ENCODE measurements at regions not wholly inside any gene's neighbourhood (a gene's known extent, or its start where the extent isn't known, plus 50 kb on each side); places are given as distances from the start of the nearest gene placed in this dataset.

GRCh38 chr1:191528275-191528674 lies 630.0 kb upstream of the RGS18 start:
- no peak for TF ChIP-seq CTCF (IDR thresholded peaks at IDR 0.05; ENCODE audit: insufficient read depth, low read depth, low read length)
- no peak overlapping the region for H3K4me3 ChIP-seq (ENCODE audit: low read depth, low read length)
- no peak for DNase-seq (ENCODE audit: low read depth)

GRCh38 chr1:191530928-191531327 lies 627.3 kb upstream of the RGS18 start:
- no peak for DNase-seq (ENCODE audit: low read depth)

GRCh38 chr1:191533254-191533653 lies 625.0 kb upstream of the RGS18 start:
- no peak overlapping the region for H3K4me3 ChIP-seq (ENCODE audit: low read depth, low read length)
- no peak for TF ChIP-seq CTCF (IDR thresholded peaks at IDR 0.05; ENCODE audit: insufficient read depth, low read depth, low read length)
- DNase-seq (ENCODE audit: low read depth) = no peak

More at GRCh38 chr1:191530928-191531327, 627.3 kb upstream of the RGS18 start:
- no peak for TF ChIP-seq CTCF (IDR thresholded peaks at IDR 0.05; ENCODE audit: insufficient read depth, low read depth, low read length)
- H3K4me3 ChIP-seq (ENCODE audit: low read depth, low read length) = no peak overlapping the region

- no peak for DNase-seq (ENCODE audit: low read depth)
- no peak overlapping the region for H3K4me3 ChIP-seq (ENCODE audit: low read depth, low read length)
- no peak for TF ChIP-seq CTCF (IDR thresholded peaks at IDR 0.05; ENCODE audit: insufficient read depth, low read depth, low read length)
Measured at GRCh38 chr1:191536791-191537429, 621.4 kb upstream of the RGS18 start.

- H3K4me3 ChIP-seq (ENCODE audit: low read depth, low read length) = no peak overlapping the region
- DNase-seq (ENCODE audit: low read depth) = no peak
- TF ChIP-seq CTCF (IDR thresholded peaks at IDR 0.05; ENCODE audit: insufficient read depth, low read depth, low read length) = no peak
Measured at GRCh38 chr1:191541758-191542157, 616.5 kb upstream of the RGS18 start.

GRCh38 chr1:191542444-191542843 lies 615.8 kb upstream of the RGS18 start:
- TF ChIP-seq CTCF (IDR thresholded peaks at IDR 0.05; ENCODE audit: insufficient read depth, low read depth, low read length) = no peak
- H3K4me3 ChIP-seq (ENCODE audit: low read depth, low read length) = no peak overlapping the region
- DNase-seq (ENCODE audit: low read depth) = no peak

- no peak overlapping the region for H3K4me3 ChIP-seq (ENCODE audit: low read depth, low read length)
- no peak for DNase-seq (ENCODE audit: low read depth)
- no peak for TF ChIP-seq CTCF (IDR thresholded peaks at IDR 0.05; ENCODE audit: insufficient read depth, low read depth, low read length)
Measured at GRCh38 chr1:191546803-191547202, 611.5 kb upstream of the RGS18 start.
